ENCODE measurements at regions not wholly inside any gene's neighbourhood (a gene's known extent, or its start where the extent isn't known, plus 50 kb on each side); places are given as distances from the start of the nearest gene placed in this dataset.

DNA sequence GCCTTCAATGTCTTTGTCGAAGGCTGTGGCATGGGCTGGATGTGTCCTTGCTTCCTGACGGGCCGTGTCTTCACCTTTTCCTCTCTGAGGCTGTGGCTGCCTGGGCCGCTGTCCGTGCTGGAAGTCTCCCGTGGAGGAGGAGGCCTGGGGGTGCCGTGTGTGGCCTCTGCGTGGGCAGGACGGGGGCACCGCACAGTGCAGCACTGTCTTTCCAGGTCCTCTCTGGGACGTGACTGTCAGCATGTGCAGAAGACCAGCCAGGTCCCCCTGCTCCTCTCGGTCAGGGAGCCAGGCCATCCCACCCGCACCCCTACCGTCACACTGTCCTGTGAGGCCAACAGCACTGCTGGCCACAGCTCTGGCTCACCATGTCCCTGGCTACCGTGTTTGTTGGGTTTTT is 64.4 kb upstream of the ZNF236 start:
- no peak overlapping the region for H3K4me3 ChIP-seq (ENCODE audit: low read depth, low read length)
- H3K27me3 ChIP-seq (replicated peaks), result no peaks in the 10 kb centered on the region
- H3K27ac ChIP-seq, result no peak overlapping the region
- no peak for TF ChIP-seq CTCF (IDR thresholded peaks at IDR 0.05; ENCODE audit: low read depth, low read length, missing control alignments)
- no peaks in the 10 kb centered on the region for H3K36me3 ChIP-seq (replicated peaks)
- in situ Hi-C loops (cut with HindIII; ENCODE audit: low pct_ligation_motif_present, low sequenced_read_pairs), result no loop called here
- DNase-seq, result no peak

DNA sequence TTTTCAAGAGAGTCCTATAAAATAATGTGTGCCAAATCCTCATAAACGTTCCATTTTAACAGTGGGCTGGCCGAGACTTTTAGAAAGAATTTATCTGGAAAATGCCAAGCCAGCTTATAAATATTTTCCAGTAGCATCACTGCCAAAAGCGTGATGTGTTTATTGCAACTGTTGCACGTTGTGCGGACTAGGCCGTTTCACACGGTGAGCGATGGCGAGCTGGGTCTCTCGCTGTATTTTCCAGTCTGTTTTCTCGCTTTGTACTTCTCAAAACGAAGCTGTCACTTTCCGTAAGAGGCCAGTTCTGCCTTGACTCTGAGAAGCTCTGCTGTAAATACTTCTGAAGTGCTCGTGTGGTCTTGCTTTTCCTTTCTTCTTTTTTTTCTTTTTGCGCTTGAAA is 65.0 kb upstream of the ZNF236 start:
- no peaks in the 10 kb centered on the region for H3K36me3 ChIP-seq (replicated peaks)
- H3K27ac ChIP-seq, result no peak overlapping the region
- H3K27me3 ChIP-seq (replicated peaks), result no peaks in the 10 kb centered on the region
- H3K4me3 ChIP-seq (ENCODE audit: low read depth, low read length), result no peak overlapping the region
- in situ Hi-C loops (cut with HindIII; ENCODE audit: low pct_ligation_motif_present, low sequenced_read_pairs), result no loop called here
- no peak for DNase-seq
- no peak for TF ChIP-seq CTCF (IDR thresholded peaks at IDR 0.05; ENCODE audit: low read depth, low read length, missing control alignments)

DNA sequence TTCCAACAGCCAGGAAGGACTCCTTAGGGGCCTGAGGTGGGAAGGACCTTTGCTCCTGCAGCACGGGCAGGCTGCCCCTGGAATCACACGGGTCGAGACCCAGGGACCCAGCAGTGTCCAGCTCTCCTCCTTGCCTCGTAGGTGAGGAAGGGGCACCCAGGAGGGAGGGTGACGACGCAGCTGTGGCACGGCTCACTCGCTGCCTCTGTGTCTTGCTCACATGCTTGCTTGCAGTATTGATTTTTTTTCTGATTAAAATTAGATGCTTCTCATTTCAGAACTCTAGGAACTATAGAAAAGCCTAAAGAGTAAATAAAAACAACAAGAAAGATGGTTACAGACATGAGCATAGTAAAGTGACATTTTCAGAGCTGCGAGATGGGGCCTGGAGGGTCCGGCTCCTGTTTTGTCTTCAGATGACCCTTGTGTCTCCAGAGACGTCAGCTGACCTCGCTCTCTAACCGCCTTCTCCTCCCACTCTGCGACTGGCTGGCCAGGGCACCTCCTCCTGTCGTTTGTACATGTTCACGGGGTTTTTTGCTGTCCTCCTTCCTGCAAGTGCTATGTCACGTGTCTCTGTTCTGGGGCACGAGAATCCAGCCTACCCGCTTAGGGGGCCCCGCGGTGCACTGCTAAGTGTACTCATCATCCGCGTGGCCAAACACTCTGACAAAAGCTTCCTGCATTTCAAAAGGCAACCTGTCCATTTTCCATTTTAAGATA is 65.7 kb upstream of the ZNF236 start:
- in situ Hi-C loops (cut with HindIII; ENCODE audit: low pct_ligation_motif_present, low sequenced_read_pairs), result no loop called here
- Histone ChIP-seq H3K4me3 (ENCODE audit: low read depth, low read length) (no peak overlapping the region), H3K27me3 (replicated peaks) (no peaks in the 10 kb centered on the region), H3K36me3 (replicated peaks) (no peaks in the 10 kb centered on the region), H3K27ac (no peak overlapping the region)
- TF ChIP-seq CTCF (IDR thresholded peaks at IDR 0.05; ENCODE audit: low read depth, low read length, missing control alignments), result no peak
- DNase-seq, result no peak

DNA sequence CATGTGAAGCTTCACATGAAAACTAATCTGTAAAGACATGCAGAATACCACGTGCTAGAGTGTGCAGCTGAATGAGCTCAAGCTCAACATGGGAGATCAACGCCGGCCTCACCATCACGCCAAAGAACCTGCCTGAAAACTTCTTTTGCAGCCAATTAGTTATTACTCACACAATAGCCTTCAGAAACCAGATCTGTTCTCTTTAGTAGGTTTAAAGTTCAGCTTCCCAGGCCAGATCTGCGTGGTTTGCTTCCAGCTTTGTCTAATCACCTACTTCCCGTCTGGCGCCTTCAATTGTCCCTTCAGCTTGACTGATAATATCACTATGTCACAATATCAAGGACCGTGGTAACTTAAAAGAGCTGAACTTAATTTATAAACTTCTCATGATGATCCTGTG is 68.0 kb upstream of the ZNF236 start:
- no peak for DNase-seq

DNA sequence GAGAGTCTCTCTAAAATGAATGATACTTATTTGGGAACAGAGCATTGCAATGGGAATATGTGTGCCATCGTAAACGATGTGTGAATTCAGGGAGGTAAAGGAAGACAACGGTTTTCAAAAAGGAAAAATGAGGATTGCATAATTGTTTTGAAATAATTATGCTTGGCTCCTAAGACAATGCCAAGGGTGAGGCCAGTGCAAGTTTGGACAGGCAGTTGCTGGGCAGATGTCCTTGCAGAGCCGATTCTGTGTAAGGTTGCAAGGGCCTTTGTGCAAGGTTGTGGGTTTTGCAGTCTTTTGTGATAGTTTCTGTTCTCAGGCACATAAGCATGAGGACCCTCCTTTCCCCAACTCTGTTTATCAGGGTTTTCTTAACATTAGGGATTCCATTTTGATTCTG is 70.0 kb upstream of the ZNF236 start:
- no peaks in the 10 kb centered on the region for H3K27me3 ChIP-seq (replicated peaks)
- H3K36me3 ChIP-seq (replicated peaks), result no peaks in the 10 kb centered on the region
- no peak for TF ChIP-seq CTCF (IDR thresholded peaks at IDR 0.05; ENCODE audit: low read depth, low read length, missing control alignments)
- H3K27ac ChIP-seq, result no peak overlapping the region
- in situ Hi-C loops (cut with HindIII; ENCODE audit: low pct_ligation_motif_present, low sequenced_read_pairs), result no loop called here
- H3K4me3 ChIP-seq (ENCODE audit: low read depth, low read length), result no peak overlapping the region
- DNase-seq, result no peak

More for the DNA sequence above, 68.0 kb upstream of the ZNF236 start:
- H3K27ac ChIP-seq, result no peak overlapping the region
- H3K4me3 ChIP-seq (ENCODE audit: low read depth, low read length), result no peak overlapping the region
- no peaks in the 10 kb centered on the region for H3K36me3 ChIP-seq (replicated peaks)
- TF ChIP-seq CTCF (IDR thresholded peaks at IDR 0.05; ENCODE audit: low read depth, low read length, missing control alignments), result no peak
- in situ Hi-C loops (cut with HindIII; ENCODE audit: low pct_ligation_motif_present, low sequenced_read_pairs), result no loop called here
- H3K27me3 ChIP-seq (replicated peaks), result no peaks in the 10 kb centered on the region
